NB4 (cell line): ENCODE measurements at regions not wholly inside any gene's neighbourhood (a gene's known extent, or its start where the extent isn't known, plus 50 kb on each side); places are given as distances from the start of the nearest gene placed in this dataset.

ENCODE experiments used
- CTCF ChIP-seq: IDR thresholded peaks from one replicate; pipeline ENCODE4 v1.5.1; 2012; ENCODE audit warnings: low read depth, low read length
- MAX ChIP-seq: IDR thresholded peaks from 2 replicates; pipeline ENCODE4 v1.6.1; 2011; ENCODE audit warnings: low read depth, low read length
- MYC ChIP-seq: IDR thresholded peaks from 2 replicates; pipeline ENCODE4 v1.6.1; 2011; ENCODE audit warnings: low read depth, low read length
- POLR2A ChIP-seq: IDR thresholded peaks from 2 replicates; pipeline ENCODE4 v1.6.1; 2011; ENCODE audit warnings: mild to moderate bottlenecking; ENCODE audit not compliant: insufficient read length; ENCODE audit errors: extremely low read depth

DNA sequence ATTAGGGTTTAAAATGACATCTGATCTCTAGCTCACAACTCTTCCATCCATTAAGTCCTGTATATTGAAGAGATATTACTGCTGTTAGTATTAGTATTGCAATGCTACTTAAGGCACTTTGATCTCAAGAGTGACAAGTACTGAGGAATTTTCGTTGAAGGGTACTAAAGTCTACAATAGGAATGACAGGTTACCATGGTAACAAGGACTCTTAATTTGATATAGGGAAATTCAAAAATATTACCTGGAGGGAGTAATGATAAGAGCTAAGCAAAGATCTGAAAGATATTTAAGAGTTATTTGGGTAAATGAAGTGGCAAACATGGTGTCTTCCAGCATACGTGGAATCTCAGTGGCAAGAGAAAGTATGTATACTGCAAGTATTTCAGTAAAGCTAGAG is 518.0 kb upstream of the SLC35B3 start:
- TF ChIP-seq CTCF (no peak), POLR2A (no peak), MAX (no peak), MYC (no peak)
